Spleen (tissue), 7 donors: ENCODE measurements at regions not wholly inside any gene's neighbourhood (a gene's known extent, or its start where the extent isn't known, plus 50 kb on each side); places are given as distances from the start of the nearest gene placed in this dataset.
"Not testable (repeated sequence)": the region's sequence is repeated elsewhere in the genome, so short reads cannot be mapped to it uniquely, and the experiment has no call there.

ENCODE experiments used
- POLR2A ChIP-seq, 3 donors: fragments of 450-650 bp; IDR thresholded peaks; one replicate each; pipeline ENCODE4 v1.5.1; 2017; ENCODE audit warnings: antibody characterized with exemption in 3 of 3, mild to moderate bottlenecking in 1 of 3
- TF ChIP-seq, protein P1 (sequence below), 11 experiments: fragments of 200-600 bp in 7 of 11; fragments of 450-650 bp in 4 of 11; sonication (generic) in 4 of 11; IDR thresholded peaks in 8 of 11; conservative IDR thresholded peaks in 3 of 11; 1 replicate in 7 of 11; 2 replicates in 4 of 11; pipeline versions ENCODE4 v1.4.0 to v1.8.0; 2016 to 2021; ENCODE audit warnings: antibody characterized with exemption in 11 of 11, inconsistent platforms in 4 of 11, mild to moderate bottlenecking in 1 of 11
- donor health status: DM: no; HTN: no; CAD: no; lungs with moderate emphysema.
- donor health status: DM: no; HTN: no; CAD: no.
- donor health status: DM: no; HTN: no; CAD: no.

DNA sequence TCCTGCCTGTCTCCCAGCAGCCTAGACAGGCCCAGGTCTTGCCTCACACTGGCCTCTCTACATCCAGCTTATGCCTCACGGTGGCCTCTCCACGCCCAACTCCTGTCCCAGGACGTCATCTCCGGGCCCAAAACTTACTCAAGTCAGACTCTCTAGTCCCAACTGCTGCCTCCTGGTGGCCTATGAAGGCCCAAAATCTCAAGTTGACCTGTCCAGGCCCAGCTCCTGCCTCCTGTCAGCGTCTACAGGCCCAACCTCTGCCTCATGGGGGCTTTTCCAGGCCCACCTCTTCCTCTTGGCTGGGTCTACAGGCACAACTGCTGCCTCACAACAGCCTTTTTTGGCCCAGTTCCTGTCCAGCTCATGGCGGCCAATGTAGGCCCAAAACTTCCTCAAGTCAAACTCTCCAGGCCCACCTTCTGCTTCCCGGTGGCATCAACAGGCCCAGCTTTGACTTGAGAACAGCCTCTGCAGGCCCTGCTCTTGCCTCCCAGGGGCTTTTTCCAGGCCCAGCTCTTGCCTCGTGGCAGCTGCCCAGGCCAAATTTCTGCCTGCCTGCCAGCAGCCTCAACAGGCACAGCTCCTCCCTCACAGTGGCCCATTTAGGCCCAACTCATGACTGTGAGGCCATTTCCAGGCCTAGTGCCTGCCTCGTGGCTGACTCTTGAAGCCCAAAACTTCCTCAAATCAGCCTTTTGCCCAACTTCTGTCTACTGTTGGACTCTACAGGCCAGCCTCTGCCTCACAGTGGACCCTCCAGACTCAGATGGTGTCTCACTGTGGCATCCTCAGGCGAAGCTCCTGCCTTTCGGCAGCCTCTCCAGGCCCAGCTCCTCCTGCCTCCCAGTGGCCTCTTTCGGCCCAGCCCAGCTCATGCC lies 89.8 kb upstream of the PRDM7 start:
- TF ChIP-seq, protein P1, sequence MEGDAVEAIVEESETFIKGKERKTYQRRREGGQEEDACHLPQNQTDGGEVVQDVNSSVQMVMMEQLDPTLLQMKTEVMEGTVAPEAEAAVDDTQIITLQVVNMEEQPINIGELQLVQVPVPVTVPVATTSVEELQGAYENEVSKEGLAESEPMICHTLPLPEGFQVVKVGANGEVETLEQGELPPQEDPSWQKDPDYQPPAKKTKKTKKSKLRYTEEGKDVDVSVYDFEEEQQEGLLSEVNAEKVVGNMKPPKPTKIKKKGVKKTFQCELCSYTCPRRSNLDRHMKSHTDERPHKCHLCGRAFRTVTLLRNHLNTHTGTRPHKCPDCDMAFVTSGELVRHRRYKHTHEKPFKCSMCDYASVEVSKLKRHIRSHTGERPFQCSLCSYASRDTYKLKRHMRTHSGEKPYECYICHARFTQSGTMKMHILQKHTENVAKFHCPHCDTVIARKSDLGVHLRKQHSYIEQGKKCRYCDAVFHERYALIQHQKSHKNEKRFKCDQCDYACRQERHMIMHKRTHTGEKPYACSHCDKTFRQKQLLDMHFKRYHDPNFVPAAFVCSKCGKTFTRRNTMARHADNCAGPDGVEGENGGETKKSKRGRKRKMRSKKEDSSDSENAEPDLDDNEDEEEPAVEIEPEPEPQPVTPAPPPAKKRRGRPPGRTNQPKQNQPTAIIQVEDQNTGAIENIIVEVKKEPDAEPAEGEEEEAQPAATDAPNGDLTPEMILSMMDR (IDR thresholded peaks at IDR 0.05 in 8 of 11, conservative IDR thresholded peaks at IDR 0.05 in 3 of 11), result not testable (repeated sequence)
- TF ChIP-seq POLR2A (IDR thresholded peaks at IDR 0.05), result not testable (repeated sequence)
